SK-N-SH (cell line): ENCODE measurements at regions not wholly inside any gene's neighbourhood (a gene's known extent, or its start where the extent isn't known, plus 50 kb on each side); places are given as distances from the start of the nearest gene placed in this dataset.

Experiments used
- CTCF ChIA-PET: fragments of 300-600, 350-600 bp; formaldehyde crosslinking; extraction: SDS; loops from one replicate; lab custom pipeline; 2021; lab: Yijun Ruan, JAX
- POLR2A ChIA-PET: fragments of 350-600 bp; sonication (Branson Sonifier 250); formaldehyde crosslinking; extraction: SDS; loops from one replicate; lab custom pipeline; 2020; ENCODE audit warnings: antibody characterized with exemption, inconsistent platforms; lab: Yijun Ruan, JAX
- DNase-seq: peaks from one replicate; pipeline ENCODE4 v3.0.0; 2012
- H2AFZ ChIP-seq: fragments of 200-600 bp; sonication (generic); 2 replicates; pipeline ENCODE4 v1.8.1; 2016; ENCODE audit warnings: antibody characterized with exemption, mild to moderate bottlenecking, low read depth
- H3F3A ChIP-seq: fragments of 200-600 bp; sonication (generic); replicated peaks from 2 replicates; pipeline ENCODE3; 2016; ENCODE audit warnings: antibody characterized with exemption, mild to moderate bottlenecking; ENCODE audit not compliant: insufficient read depth
- H3K27ac ChIP-seq, 2 experiments: fragments of 200-500 bp in 1 of 2; fragments of 200-600 bp in 1 of 2; sonication (Bioruptor generic) in 1 of 2; sonication (generic), shearing (Covaris generic) in 1 of 2; 2 replicates each; pipeline versions ENCODE4 v1.5.1 to v1.6.1; 2014 to 2016; ENCODE audit warnings: low read depth in 2 of 2, inconsistent platforms in 1 of 2, low read length in 1 of 2, mild to moderate bottlenecking in 1 of 2, mixed read lengths in 1 of 2
- H3K27me3 ChIP-seq: fragments of 200-600 bp; sonication (generic), shearing (Covaris generic); 2 replicates; pipeline ENCODE4 v1.6.1; 2016; ENCODE audit warnings: mixed run types; ENCODE audit not compliant: insufficient read depth
- H3K36me3 ChIP-seq, 2 experiments: fragments of 200-500 bp in 1 of 2; fragments of 200-600 bp in 1 of 2; sonication (Bioruptor generic) in 1 of 2; sonication (generic) in 1 of 2; replicated peaks in 1 of 2; 2 replicates each; pipeline versions ENCODE3 to v1.5.1; 2014 to 2016; ENCODE audit warnings: low read length in 1 of 2, mild to moderate bottlenecking in 1 of 2; ENCODE audit not compliant: insufficient read depth in 2 of 2, control insufficient read depth in 1 of 2
- H3K4me1 ChIP-seq, 2 experiments: fragments of 200-500 bp in 1 of 2; fragments of 200-600 bp in 1 of 2; sonication (Bioruptor generic) in 1 of 2; sonication (generic), shearing (Covaris generic) in 1 of 2; 2 replicates each; pipeline versions ENCODE4 v1.5.1 to v1.6.1; 2014 to 2016; ENCODE audit warnings: low read depth in 1 of 2, low read length in 1 of 2, mixed run types in 1 of 2; ENCODE audit not compliant: insufficient read depth in 2 of 2, control insufficient read depth in 1 of 2
- H3K4me2 ChIP-seq: fragments of 200-600 bp; sonication (generic), shearing (Covaris generic); 2 replicates; pipeline ENCODE4 v1.6.1; 2017; ENCODE audit warnings: mixed run types
- H3K4me3 ChIP-seq, 2 experiments: fragments of 200-500 bp in 1 of 2; fragments of 200-600 bp in 1 of 2; sonication (Bioruptor generic) in 1 of 2; sonication (generic), shearing (Covaris generic) in 1 of 2; 2 replicates each; pipeline versions ENCODE4 v1.5.1 to v1.8.1; 2014 to 2016; ENCODE audit warnings: low read depth in 2 of 2, inconsistent platforms in 1 of 2, low read length in 1 of 2, mild to moderate bottlenecking in 1 of 2, mixed read lengths in 1 of 2, moderate library complexity in 1 of 2
- H3K79me2 ChIP-seq: fragments of 200-600 bp; sonication (generic); 2 replicates; pipeline ENCODE4 v1.8.1; 2017; ENCODE audit warnings: mild to moderate bottlenecking; ENCODE audit not compliant: insufficient read depth
- H3K9ac ChIP-seq: fragments of 200-600 bp; sonication (generic); 2 replicates; pipeline ENCODE4 v1.6.1; 2017; ENCODE audit warnings: mixed run types
- H3K9me2 ChIP-seq: fragments of 200-600 bp; sonication (generic); 2 replicates; pipeline ENCODE4 v1.6.1; 2017; ENCODE audit warnings: mixed run types
- H3K9me3 ChIP-seq: fragments of 200-600 bp; sonication (generic); 2 replicates; pipeline ENCODE4 v1.6.1; 2017; ENCODE audit warnings: mixed run types, mild to moderate bottlenecking, moderate library complexity
- H4K20me1 ChIP-seq: fragments of 200-600 bp; sonication (generic); 2 replicates; pipeline ENCODE4 v1.6.1; 2017; ENCODE audit warnings: mild to moderate bottlenecking, mixed run types; ENCODE audit not compliant: insufficient read depth
- ELF1 ChIP-seq: IDR thresholded peaks from 2 replicates; pipeline ENCODE4 v1.4.0; 2012
- FOXM1 ChIP-seq: IDR thresholded peaks from 2 replicates; pipeline ENCODE4 v1.4.0; 2012; ENCODE audit warnings: low read depth, mild to moderate bottlenecking
- GABPA ChIP-seq: IDR thresholded peaks from 2 replicates; pipeline ENCODE4 v1.4.0; 2012; ENCODE audit warnings: low read depth, mild to moderate bottlenecking
- GATA2 ChIP-seq: sonication (generic); formaldehyde crosslinking; IDR thresholded peaks from 2 replicates; pipeline ENCODE4 v1.5.0; 2020; ENCODE audit warnings: mild to moderate bottlenecking, missing genetic modification reagents
- NFIC ChIP-seq: IDR thresholded peaks from 2 replicates; pipeline ENCODE4 v1.4.0; 2012; ENCODE audit warnings: borderline replicate concordance
- POLR2AphosphoS5 ChIP-seq: IDR thresholded peaks from 2 replicates; pipeline ENCODE4 v1.6.1; 2012; ENCODE audit warnings: low read depth, low read length
- RFX5 ChIP-seq: IDR thresholded peaks from 2 replicates; pipeline ENCODE4 v1.6.1; 2012; ENCODE audit warnings: mild to moderate bottlenecking, improper control_type of control experiment, low read length
- SIN3A ChIP-seq: IDR thresholded peaks from 2 replicates; pipeline ENCODE4 v1.6.1; 2012; ENCODE audit warnings: low read depth, mild to moderate bottlenecking, low read length, moderate library complexity, borderline replicate concordance
- TEAD4 ChIP-seq: IDR thresholded peaks from 2 replicates; pipeline ENCODE4 v1.4.0; 2012; ENCODE audit warnings: mild to moderate bottlenecking, borderline replicate concordance; ENCODE audit not compliant: insufficient read depth
- YY1 ChIP-seq: IDR thresholded peaks from 2 replicates; pipeline ENCODE4 v1.4.0; 2012; ENCODE audit warnings: low read depth, mild to moderate bottlenecking
- WGBS: methylation state at CpG from one replicate; pipeline ENCODE4 v1.1.6; 2017; ENCODE audit warnings: low lambda C conversion rate; 5-methylcytosine and 5-hydroxymethylcytosine counted together
- TF ChIP-seq, protein P1 (sequence below): fragments of 200-600 bp; sonication (generic); IDR thresholded peaks from 2 replicates; pipeline ENCODE4 v1.6.1; 2017; ENCODE audit warnings: antibody characterized with exemption, mild to moderate bottlenecking, moderate library complexity
- TF ChIP-seq, protein P2 (sequence below): IDR thresholded peaks from 2 replicates; pipeline ENCODE4 v1.4.0; 2012; ENCODE audit warnings: low read depth, borderline replicate concordance
- TF ChIP-seq, protein P3 (sequence below): IDR thresholded peaks from 2 replicates; pipeline ENCODE4 v1.4.0; 2012; ENCODE audit warnings: low read depth
- TF ChIP-seq, protein P4 (sequence below): fragments of 150-350 bp; IDR thresholded peaks from 2 replicates; pipeline ENCODE4 v1.6.1; 2017; ENCODE audit warnings: antibody characterized with exemption, low read length, low read depth, borderline replicate concordance
- TF ChIP-seq, protein P5 (sequence below): IDR thresholded peaks from 2 replicates; pipeline ENCODE4 v1.4.0; 2012; ENCODE audit warnings: low read depth, borderline replicate concordance
- TF ChIP-seq, protein P6 (sequence below): IDR thresholded peaks from 2 replicates; pipeline ENCODE4; 2012

DNA sequence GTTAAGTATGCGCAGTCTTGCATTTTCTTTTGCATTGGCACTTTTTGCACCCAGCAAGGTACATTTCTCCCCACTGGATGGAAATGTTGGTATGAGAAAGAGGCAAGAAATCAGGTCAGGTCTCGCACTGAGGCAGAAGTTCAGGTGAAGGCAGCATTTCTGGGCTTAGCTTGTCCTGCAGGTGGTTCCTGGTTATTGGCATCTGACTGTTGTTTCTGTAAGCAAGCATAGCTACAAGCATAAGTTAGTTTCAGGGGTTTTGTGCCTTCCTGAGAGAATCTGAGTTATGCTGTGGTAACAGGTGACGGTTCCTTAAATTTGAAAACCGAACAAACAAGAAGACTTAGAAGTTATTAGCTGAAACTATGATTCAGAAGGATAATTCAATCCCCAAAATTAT, 139.4 kb upstream of the GRM7 start:
- POLR2A ChIA-PET = no interaction called here
- H3K9me2 ChIP-seq = no peaks in the 10 kb centered on the region
- H4K20me1 ChIP-seq = no peaks in the 10 kb centered on the region
- no peak overlapping the region for H3K4me2 ChIP-seq
- H3K9ac ChIP-seq = no peak overlapping the region
- DNase-seq = no peak
- H3F3A ChIP-seq = no peaks in the 10 kb centered on the region
- no peaks in the 10 kb centered on the region for H3K4me1 ChIP-seq
- no peaks in the 10 kb centered on the region for H3K9me3 ChIP-seq
- no peak overlapping the region for H2AFZ ChIP-seq
- no peak overlapping the region for H3K4me3 ChIP-seq
- no peaks in the 10 kb centered on the region for H3K79me2 ChIP-seq
- no peak for TF ChIP-seq FOXM1
- TF ChIP-seq ELF1 = no peak
- TF ChIP-seq, protein P1, sequence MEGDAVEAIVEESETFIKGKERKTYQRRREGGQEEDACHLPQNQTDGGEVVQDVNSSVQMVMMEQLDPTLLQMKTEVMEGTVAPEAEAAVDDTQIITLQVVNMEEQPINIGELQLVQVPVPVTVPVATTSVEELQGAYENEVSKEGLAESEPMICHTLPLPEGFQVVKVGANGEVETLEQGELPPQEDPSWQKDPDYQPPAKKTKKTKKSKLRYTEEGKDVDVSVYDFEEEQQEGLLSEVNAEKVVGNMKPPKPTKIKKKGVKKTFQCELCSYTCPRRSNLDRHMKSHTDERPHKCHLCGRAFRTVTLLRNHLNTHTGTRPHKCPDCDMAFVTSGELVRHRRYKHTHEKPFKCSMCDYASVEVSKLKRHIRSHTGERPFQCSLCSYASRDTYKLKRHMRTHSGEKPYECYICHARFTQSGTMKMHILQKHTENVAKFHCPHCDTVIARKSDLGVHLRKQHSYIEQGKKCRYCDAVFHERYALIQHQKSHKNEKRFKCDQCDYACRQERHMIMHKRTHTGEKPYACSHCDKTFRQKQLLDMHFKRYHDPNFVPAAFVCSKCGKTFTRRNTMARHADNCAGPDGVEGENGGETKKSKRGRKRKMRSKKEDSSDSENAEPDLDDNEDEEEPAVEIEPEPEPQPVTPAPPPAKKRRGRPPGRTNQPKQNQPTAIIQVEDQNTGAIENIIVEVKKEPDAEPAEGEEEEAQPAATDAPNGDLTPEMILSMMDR = no peak
- TF ChIP-seq, protein P2, sequence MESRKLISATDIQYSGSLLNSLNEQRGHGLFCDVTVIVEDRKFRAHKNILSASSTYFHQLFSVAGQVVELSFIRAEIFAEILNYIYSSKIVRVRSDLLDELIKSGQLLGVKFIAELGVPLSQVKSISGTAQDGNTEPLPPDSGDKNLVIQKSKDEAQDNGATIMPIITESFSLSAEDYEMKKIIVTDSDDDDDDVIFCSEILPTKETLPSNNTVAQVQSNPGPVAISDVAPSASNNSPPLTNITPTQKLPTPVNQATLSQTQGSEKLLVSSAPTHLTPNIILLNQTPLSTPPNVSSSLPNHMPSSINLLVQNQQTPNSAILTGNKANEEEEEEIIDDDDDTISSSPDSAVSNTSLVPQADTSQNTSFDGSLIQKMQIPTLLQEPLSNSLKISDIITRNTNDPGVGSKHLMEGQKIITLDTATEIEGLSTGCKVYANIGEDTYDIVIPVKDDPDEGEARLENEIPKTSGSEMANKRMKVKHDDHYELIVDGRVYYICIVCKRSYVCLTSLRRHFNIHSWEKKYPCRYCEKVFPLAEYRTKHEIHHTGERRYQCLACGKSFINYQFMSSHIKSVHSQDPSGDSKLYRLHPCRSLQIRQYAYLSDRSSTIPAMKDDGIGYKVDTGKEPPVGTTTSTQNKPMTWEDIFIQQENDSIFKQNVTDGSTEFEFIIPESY = no peak
- TF ChIP-seq, protein P3, sequence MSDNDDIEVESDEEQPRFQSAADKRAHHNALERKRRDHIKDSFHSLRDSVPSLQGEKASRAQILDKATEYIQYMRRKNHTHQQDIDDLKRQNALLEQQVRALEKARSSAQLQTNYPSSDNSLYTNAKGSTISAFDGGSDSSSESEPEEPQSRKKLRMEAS = no peak
- TF ChIP-seq GABPA = no peak
- TF ChIP-seq, protein P4, sequence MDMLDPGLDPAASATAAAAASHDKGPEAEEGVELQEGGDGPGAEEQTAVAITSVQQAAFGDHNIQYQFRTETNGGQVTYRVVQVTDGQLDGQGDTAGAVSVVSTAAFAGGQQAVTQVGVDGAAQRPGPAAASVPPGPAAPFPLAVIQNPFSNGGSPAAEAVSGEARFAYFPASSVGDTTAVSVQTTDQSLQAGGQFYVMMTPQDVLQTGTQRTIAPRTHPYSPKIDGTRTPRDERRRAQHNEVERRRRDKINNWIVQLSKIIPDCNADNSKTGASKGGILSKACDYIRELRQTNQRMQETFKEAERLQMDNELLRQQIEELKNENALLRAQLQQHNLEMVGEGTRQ = no peak
- no peak for TF ChIP-seq YY1
- no peak for TF ChIP-seq POLR2AphosphoS5
- TF ChIP-seq RFX5 = no peak
- no peak for TF ChIP-seq SIN3A
- TF ChIP-seq NFIC = no peak
- TF ChIP-seq, protein P5, sequence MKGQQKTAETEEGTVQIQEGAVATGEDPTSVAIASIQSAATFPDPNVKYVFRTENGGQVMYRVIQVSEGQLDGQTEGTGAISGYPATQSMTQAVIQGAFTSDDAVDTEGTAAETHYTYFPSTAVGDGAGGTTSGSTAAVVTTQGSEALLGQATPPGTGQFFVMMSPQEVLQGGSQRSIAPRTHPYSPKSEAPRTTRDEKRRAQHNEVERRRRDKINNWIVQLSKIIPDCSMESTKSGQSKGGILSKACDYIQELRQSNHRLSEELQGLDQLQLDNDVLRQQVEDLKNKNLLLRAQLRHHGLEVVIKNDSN = no peak
- no peak for TF ChIP-seq TEAD4
- TF ChIP-seq GATA2 (CRISPR knock-in tag) = no peak
- TF ChIP-seq, protein P6, sequence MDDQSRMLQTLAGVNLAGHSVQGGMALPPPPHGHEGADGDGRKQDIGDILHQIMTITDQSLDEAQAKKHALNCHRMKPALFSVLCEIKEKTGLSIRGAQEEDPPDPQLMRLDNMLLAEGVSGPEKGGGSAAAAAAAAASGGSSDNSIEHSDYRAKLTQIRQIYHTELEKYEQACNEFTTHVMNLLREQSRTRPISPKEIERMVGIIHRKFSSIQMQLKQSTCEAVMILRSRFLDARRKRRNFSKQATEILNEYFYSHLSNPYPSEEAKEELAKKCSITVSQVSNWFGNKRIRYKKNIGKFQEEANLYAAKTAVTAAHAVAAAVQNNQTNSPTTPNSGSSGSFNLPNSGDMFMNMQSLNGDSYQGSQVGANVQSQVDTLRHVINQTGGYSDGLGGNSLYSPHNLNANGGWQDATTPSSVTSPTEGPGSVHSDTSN = no peak
- WGBS = 19% methylated on average over 4 of the region's 4 CpGs
- no peaks in the 10 kb centered on the region for H3K27me3 ChIP-seq
- CTCF ChIA-PET = interaction anchor here (1.0 kb wide), 1 partner anchor 79 kb away, joined by 3 read pairs; no protein-coding TSS in a partner anchor
- H3K27ac ChIP-seq = no peak overlapping the region
- no peaks in the 10 kb centered on the region for H3K36me3 ChIP-seq
